ENCODE measurements at regions not wholly inside any gene's neighbourhood (a gene's known extent, or its start where the extent isn't known, plus 50 kb on each side); places are given as distances from the start of the nearest gene placed in this dataset.

DNA sequence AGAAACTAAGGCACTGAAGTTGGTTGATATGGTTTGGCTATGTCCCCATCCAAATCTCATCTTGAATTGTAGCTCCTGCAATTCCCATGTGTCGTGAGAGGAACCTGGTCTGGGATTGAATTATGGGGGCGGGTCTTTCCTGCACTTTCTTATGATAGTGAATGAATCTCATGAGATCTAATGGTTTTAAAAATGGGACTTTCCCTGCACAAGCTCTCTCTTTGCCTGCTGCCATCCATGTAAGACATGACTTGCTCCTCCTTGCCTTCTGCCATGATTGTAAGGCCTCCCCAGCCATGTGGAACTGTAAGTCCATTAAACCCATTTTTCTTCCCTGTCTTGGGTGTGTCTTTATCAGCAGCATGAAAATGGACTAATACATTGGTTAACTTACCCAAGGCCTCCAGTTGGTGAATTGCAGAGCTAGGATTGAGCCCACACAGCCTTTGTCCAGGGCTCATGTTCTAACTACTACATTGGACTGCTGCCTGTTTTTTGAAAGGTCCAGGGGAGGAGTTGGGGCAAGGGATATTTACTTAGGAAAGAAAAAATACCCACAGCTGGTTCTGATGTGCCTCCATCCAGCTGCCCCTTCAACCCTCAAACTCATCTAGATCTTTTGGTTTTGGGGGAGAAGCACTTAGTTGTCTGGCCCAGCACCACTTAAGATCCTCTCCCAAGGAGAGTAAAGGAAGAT is 107.8 kb upstream of the NAV2 start:
- TF ChIP-seq ZFP30 (CRISPR knock-in tag; IDR thresholded peaks at IDR 0.05) = no peak
- TF ChIP-seq OSR1 (CRISPR knock-in tag; IDR thresholded peaks at IDR 0.05) = no peak
- TF ChIP-seq ARNTL (CRISPR knock-in tag; IDR thresholded peaks at IDR 0.05; ENCODE audit: borderline replicate concordance, low read depth) = no peak
- TF ChIP-seq, protein P1, sequence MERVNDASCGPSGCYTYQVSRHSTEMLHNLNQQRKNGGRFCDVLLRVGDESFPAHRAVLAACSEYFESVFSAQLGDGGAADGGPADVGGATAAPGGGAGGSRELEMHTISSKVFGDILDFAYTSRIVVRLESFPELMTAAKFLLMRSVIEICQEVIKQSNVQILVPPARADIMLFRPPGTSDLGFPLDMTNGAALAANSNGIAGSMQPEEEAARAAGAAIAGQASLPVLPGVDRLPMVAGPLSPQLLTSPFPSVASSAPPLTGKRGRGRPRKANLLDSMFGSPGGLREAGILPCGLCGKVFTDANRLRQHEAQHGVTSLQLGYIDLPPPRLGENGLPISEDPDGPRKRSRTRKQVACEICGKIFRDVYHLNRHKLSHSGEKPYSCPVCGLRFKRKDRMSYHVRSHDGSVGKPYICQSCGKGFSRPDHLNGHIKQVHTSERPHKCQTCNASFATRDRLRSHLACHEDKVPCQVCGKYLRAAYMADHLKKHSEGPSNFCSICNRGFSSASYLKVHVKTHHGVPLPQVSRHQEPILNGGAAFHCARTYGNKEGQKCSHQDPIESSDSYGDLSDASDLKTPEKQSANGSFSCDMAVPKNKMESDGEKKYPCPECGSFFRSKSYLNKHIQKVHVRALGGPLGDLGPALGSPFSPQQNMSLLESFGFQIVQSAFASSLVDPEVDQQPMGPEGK (CRISPR knock-in tag; IDR thresholded peaks at IDR 0.05; ENCODE audit: borderline replicate concordance) = no peak
- TF ChIP-seq, protein P2, sequence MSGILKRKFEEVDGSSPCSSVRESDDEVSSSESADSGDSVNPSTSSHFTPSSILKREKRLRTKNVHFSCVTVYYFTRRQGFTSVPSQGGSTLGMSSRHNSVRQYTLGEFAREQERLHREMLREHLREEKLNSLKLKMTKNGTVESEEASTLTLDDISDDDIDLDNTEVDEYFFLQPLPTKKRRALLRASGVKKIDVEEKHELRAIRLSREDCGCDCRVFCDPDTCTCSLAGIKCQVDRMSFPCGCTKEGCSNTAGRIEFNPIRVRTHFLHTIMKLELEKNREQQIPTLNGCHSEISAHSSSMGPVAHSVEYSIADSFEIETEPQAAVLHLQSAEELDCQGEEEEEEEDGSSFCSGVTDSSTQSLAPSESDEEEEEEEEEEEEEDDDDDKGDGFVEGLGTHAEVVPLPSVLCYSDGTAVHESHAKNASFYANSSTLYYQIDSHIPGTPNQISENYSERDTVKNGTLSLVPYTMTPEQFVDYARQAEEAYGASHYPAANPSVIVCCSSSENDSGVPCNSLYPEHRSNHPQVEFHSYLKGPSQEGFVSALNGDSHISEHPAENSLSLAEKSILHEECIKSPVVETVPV (CRISPR knock-in tag; IDR thresholded peaks at IDR 0.05) = no peak
- TF ChIP-seq ZNF70 (CRISPR knock-in tag; IDR thresholded peaks at IDR 0.05) = no peak
- TF ChIP-seq ZNF565 (CRISPR knock-in tag; conservative IDR thresholded peaks at IDR 0.05; ENCODE audit: low read depth) = no peak
- no peak for TF ChIP-seq ZC3H10 (CRISPR knock-in tag; IDR thresholded peaks at IDR 0.05)
- TF ChIP-seq, protein P3, sequence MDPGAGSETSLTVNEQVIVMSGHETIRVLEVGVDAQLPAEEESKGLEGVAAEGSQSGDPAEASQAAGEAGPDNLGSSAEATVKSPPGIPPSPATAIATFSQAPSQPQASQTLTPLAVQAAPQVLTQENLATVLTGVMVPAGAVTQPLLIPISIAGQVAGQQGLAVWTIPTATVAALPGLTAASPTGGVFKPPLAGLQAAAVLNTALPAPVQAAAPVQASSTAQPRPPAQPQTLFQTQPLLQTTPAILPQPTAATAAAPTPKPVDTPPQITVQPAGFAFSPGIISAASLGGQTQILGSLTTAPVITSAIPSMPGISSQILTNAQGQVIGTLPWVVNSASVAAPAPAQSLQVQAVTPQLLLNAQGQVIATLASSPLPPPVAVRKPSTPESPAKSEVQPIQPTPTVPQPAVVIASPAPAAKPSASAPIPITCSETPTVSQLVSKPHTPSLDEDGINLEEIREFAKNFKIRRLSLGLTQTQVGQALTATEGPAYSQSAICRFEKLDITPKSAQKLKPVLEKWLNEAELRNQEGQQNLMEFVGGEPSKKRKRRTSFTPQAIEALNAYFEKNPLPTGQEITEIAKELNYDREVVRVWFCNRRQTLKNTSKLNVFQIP (CRISPR knock-in tag; IDR thresholded peaks at IDR 0.05; ENCODE audit: borderline replicate concordance, low read depth) = no peak
- TF ChIP-seq, protein P4, sequence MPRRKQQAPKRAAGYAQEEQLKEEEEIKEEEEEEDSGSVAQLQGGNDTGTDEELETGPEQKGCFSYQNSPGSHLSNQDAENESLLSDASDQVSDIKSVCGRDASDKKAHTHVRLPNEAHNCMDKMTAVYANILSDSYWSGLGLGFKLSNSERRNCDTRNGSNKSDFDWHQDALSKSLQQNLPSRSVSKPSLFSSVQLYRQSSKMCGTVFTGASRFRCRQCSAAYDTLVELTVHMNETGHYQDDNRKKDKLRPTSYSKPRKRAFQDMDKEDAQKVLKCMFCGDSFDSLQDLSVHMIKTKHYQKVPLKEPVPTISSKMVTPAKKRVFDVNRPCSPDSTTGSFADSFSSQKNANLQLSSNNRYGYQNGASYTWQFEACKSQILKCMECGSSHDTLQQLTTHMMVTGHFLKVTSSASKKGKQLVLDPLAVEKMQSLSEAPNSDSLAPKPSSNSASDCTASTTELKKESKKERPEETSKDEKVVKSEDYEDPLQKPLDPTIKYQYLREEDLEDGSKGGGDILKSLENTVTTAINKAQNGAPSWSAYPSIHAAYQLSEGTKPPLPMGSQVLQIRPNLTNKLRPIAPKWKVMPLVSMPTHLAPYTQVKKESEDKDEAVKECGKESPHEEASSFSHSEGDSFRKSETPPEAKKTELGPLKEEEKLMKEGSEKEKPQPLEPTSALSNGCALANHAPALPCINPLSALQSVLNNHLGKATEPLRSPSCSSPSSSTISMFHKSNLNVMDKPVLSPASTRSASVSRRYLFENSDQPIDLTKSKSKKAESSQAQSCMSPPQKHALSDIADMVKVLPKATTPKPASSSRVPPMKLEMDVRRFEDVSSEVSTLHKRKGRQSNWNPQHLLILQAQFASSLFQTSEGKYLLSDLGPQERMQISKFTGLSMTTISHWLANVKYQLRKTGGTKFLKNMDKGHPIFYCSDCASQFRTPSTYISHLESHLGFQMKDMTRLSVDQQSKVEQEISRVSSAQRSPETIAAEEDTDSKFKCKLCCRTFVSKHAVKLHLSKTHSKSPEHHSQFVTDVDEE (CRISPR knock-in tag; IDR thresholded peaks at IDR 0.05) = no peak
